Activated T-helper 2 cell treated with anti-CD3 and anti-CD28 coated beads, Interferon-gamma antibody, Interleukin-2, Interleukin-4, amounts not matched to agents 10 μg/mL and 5 μg/mL and 100 μg/mL, durations not matched to agents 14 hours and 24 hours and 36 hours (primary cell): ENCODE measurements at regions not wholly inside any gene's neighbourhood (a gene's known extent, or its start where the extent isn't known, plus 50 kb on each side); places are given as distances from the start of the nearest gene placed in this dataset.

ENCODE experiments used
- DNase-seq: peaks from one replicate; pipeline ENCODE4 v3.0.0; 2021; ENCODE audit warnings: low spot score
- H3K27ac Mint-ChIP-seq: one replicate; pipeline ENCODE4 v1.8.0; 2021; ENCODE audit warnings: mixed read lengths
- H3K27me3 Mint-ChIP-seq: one replicate; pipeline ENCODE4 v1.8.0; 2021; ENCODE audit warnings: low read depth, mixed read lengths
- H3K36me3 Mint-ChIP-seq: one replicate; pipeline ENCODE4 v1.8.0; 2021; ENCODE audit warnings: low read depth, mixed read lengths
- H3K4me1 Mint-ChIP-seq: one replicate; pipeline ENCODE4 v1.8.0; 2021; ENCODE audit warnings: low read depth, mixed read lengths
- H3K4me3 Mint-ChIP-seq: one replicate; pipeline ENCODE4 v1.8.0; 2021; ENCODE audit warnings: low read depth, mild to moderate bottlenecking, moderate library complexity, mixed read lengths
- H3K9me3 Mint-ChIP-seq: one replicate; pipeline ENCODE4 v1.8.0; 2021; ENCODE audit warnings: mixed read lengths
- intact Hi-C: fragments of 100-400 bp; cut with micrococcal nuclease; formaldehyde crosslinking; loops from one replicate; pipeline ENCODE4 v1.15.1; 2023

DNA sequence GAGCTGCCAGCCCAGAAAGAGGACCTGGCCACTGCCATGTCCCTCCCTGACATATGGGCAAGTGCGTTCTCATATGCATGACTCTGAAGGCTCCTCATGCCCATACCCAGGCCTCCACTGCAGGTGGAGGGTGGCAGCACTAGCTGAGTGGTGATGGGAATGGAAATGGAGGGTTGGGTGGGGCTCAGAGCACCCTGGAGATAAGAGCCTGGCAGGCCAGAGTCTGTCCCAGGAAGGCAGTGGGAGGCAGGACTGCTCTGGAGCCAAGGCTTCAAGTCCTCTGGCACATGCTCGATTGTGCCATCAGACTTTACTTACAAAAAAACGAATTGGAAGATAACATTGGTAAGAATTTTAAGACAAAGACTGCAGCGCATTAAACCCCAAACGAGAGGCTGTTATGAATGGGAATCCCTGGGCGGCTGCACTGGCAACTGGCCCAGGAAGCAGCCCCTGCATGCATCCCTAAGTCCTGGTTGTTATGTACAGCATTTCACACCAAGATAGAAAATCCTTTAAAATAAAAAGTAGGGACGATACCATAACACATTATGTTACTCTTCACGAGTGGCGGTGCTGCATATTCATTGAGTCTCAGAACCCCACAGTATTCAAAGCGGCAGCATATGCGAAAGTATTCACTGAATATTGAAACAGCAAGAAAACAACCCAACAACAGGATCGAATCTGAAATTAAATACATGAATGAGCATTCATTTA, 81.7 kb upstream of the FAM98A start:
- H3K9me3 Mint-ChIP-seq: peaks cover 7% of the 10 kb centered on the region
- no peaks in the 10 kb centered on the region for H3K36me3 Mint-ChIP-seq
- H3K4me1 Mint-ChIP-seq: no peaks in the 10 kb centered on the region
- H3K27me3 Mint-ChIP-seq: no peaks in the 10 kb centered on the region
- no peak for DNase-seq
- no peak overlapping the region for H3K27ac Mint-ChIP-seq
- no peak overlapping the region for H3K4me3 Mint-ChIP-seq
- intact Hi-C loops: no loop called here

DNA sequence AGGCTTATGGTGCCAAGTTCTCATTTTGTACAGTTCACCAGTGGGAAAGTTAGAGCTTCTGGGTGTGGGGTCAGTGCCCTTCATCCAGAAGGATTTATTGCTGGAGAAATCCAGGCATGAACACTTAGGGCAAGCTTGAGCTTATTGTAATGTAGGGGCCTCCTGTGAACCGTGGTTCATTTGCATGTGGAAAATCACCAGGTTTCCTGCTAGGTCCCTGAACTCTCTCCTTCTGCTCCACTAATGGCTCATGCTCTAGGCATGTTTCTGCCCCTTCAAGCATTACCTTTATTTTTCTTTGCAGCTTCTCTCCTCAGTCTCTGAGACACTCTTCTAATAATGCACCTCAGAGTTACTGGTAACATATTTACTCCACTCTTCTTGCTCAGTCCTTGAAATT, 79.3 kb upstream of the FAM98A start:
- no peaks in the 10 kb centered on the region for H3K9me3 Mint-ChIP-seq
- no peak overlapping the region for H3K4me3 Mint-ChIP-seq
- no peaks in the 10 kb centered on the region for H3K27me3 Mint-ChIP-seq
- intact Hi-C loops: no loop called here
- no peak overlapping the region for H3K27ac Mint-ChIP-seq
- H3K4me1 Mint-ChIP-seq: no peaks in the 10 kb centered on the region
- no peaks in the 10 kb centered on the region for H3K36me3 Mint-ChIP-seq
- DNase-seq: no peak

- intact Hi-C loops: no loop called here
- no peaks in the 10 kb centered on the region for H3K4me1 Mint-ChIP-seq
Measured at GRCh38 chr2:33673937-33674336, 74.8 kb upstream of the FAM98A start.

DNA sequence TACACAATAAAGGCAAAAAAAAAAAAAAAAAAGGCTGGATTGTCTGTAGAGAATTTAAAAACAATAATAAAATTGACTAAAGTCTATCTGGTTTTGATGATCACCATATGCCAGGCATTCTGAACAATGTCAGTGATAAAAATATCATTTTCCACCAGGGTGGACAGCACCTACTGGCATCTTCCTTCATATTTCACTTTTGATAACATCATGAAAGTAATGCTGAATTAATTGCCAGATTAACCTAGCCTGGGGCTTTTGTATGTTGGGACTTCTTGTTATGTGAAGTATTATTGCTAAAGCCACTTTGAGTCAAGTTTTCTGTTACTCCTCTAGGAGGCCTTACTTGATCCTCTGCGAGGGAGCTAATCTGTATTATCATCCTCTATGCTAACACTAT, 73.8 kb upstream of the FAM98A start:
- Mint-ChIP-seq H3K4me1 (no peaks in the 10 kb centered on the region), H3K27me3 (no peaks in the 10 kb centered on the region), H3K27ac (no peak overlapping the region), H3K36me3 (no peaks in the 10 kb centered on the region), H3K4me3 (no peak overlapping the region), H3K9me3 (no peaks in the 10 kb centered on the region)
- no peak for DNase-seq
- intact Hi-C loops: no loop called here

More at GRCh38 chr2:33673937-33674336, 74.8 kb upstream of the FAM98A start:
- H3K4me3 Mint-ChIP-seq: no peak overlapping the region
- no peak for DNase-seq
- H3K27ac Mint-ChIP-seq: no peak overlapping the region
- no peaks in the 10 kb centered on the region for H3K27me3 Mint-ChIP-seq
- no peaks in the 10 kb centered on the region for H3K9me3 Mint-ChIP-seq
- no peaks in the 10 kb centered on the region for H3K36me3 Mint-ChIP-seq

- H3K4me3 Mint-ChIP-seq: no peak overlapping the region
- H3K27ac Mint-ChIP-seq: no peak overlapping the region
- DNase-seq: no peak
- no peaks in the 10 kb centered on the region for H3K9me3 Mint-ChIP-seq
- no peaks in the 10 kb centered on the region for H3K27me3 Mint-ChIP-seq
- intact Hi-C loops: no loop called here
- no peaks in the 10 kb centered on the region for H3K4me1 Mint-ChIP-seq
- H3K36me3 Mint-ChIP-seq: no peaks in the 10 kb centered on the region
Measured at GRCh38 chr2:33672389-33672788, 73.3 kb upstream of the FAM98A start.

- no peak for DNase-seq
- H3K4me1 Mint-ChIP-seq: no peaks in the 10 kb centered on the region
- intact Hi-C loops: no loop called here
- no peak overlapping the region for H3K4me3 Mint-ChIP-seq
- H3K9me3 Mint-ChIP-seq: no peaks in the 10 kb centered on the region
- H3K27ac Mint-ChIP-seq: no peak overlapping the region
- no peaks in the 10 kb centered on the region for H3K36me3 Mint-ChIP-seq
- H3K27me3 Mint-ChIP-seq: no peaks in the 10 kb centered on the region
Measured at GRCh38 chr2:33671198-33671597, 72.1 kb upstream of the FAM98A start.

DNA sequence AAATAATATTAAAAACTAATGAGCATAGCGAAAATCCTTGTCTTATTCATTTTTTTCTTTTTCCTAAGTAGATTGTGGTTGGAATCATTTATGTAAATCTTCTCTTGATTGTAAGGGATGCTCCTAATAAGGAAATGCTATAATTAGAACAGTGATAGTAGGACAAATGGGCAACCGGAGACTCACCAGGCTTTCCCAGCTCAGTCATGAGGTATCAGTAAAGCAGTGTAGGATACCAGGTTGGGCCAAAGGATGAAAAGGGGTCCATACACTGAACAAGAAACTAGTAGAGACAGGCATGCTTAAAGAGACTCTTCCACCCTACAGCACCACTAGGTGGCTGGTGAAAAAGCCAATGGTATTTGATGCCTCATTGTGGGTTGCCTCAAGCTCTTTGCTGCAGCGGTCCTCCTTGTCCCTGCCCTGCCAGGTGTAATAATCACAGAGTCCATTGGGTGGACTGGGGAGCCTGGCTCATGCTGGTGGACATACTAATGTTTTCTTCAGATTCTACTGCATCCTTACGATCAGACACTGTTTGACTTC, 71.4 kb upstream of the FAM98A start:
- Mint-ChIP-seq H3K9me3 (no peaks in the 10 kb centered on the region), H3K27ac (no peak overlapping the region), H3K4me1 (no peaks in the 10 kb centered on the region), H3K4me3 (no peak overlapping the region), H3K36me3 (no peaks in the 10 kb centered on the region), H3K27me3 (no peaks in the 10 kb centered on the region)
- DNase-seq: no peak
- intact Hi-C loops: no loop called here

DNA sequence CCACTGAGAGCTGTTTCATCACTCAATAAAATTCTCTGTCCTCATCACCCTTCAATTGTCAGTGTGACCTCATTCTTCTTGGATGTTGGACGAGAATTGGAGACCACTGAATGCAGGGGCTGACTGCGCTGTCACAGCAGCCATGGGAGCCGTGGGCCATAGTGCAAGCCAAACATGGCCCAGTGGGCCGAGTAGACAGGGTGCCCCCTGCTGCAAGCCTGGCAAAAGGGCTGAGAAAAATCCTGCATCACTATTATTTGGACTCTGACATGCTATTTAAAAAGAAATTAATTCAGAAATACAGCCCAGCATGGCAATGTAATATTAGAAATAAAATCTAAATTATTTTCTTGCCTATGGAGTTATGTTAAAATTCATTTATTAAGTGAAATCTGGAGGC, 67.8 kb upstream of the FAM98A start:
- DNase-seq: no peak
- Mint-ChIP-seq H3K36me3 (no peaks in the 10 kb centered on the region), H3K27me3 (no peaks in the 10 kb centered on the region), H3K4me1 (no peaks in the 10 kb centered on the region), H3K27ac (no peak overlapping the region), H3K4me3 (no peak overlapping the region), H3K9me3 (peaks cover 16% of the 10 kb centered on the region)
- intact Hi-C loops: no loop called here

DNA sequence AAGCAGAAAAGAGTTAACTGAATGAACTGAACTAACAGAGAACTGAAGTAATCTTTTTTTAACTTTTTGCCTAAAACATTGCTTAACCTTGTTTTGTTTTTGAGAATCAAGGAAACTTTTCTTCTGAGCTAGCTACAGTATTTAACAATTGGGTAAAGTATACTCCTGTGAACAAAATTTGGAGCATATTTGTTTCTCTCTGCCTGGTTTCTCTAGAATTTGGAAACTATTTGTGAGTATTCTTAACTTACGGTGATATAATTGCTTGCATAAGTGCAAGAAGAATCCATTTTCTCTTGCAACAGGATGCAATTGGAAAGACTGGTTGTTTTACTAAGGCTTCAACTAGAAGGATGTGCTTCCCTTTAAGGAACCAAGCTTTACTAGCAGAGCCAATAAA, 65.9 kb upstream of the FAM98A start:
- Mint-ChIP-seq H3K9me3 (peaks cover 16% of the 10 kb centered on the region), H3K27ac (no peak overlapping the region), H3K4me1 (no peaks in the 10 kb centered on the region), H3K36me3 (no peaks in the 10 kb centered on the region), H3K27me3 (no peaks in the 10 kb centered on the region), H3K4me3 (no peak overlapping the region)
- intact Hi-C loops: no loop called here
- no peak for DNase-seq

DNA sequence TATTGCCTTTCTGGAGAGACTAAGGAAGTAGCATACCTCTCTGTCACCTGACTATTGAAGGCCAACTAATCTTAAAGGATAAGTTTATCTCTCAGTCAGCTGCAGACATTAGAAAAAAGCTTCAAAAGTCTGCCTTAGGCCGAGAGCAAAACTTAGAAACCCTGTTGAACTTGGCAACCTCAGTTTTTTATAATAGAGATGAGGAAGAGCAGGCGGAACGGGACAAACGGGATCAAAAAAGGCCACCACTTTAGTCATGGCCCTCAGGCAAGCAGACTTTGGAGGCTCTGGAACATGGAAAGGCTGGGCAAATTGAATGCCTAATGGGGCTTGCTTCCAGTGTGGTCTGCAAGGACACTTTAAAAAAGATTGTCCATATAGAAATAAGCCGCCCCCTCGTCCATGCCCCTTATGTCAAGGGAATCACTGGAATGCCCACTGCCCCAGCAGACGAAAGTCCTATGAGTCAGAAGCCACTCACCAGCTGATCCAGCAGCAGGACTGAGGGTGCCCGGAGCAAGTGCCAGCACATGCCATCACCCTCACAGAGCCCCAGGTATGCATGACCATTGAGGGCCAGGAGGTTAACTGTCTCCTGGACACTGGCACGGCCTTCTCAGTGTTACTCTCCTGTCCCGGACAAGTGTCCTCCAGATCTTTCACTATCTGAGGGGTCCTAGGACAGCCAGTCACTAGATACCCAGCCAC, 61.5 kb upstream of the FAM98A start:
- Mint-ChIP-seq H3K27ac (no peak overlapping the region), H3K4me3 (no peak overlapping the region)
- intact Hi-C loops: no loop called here

DNA sequence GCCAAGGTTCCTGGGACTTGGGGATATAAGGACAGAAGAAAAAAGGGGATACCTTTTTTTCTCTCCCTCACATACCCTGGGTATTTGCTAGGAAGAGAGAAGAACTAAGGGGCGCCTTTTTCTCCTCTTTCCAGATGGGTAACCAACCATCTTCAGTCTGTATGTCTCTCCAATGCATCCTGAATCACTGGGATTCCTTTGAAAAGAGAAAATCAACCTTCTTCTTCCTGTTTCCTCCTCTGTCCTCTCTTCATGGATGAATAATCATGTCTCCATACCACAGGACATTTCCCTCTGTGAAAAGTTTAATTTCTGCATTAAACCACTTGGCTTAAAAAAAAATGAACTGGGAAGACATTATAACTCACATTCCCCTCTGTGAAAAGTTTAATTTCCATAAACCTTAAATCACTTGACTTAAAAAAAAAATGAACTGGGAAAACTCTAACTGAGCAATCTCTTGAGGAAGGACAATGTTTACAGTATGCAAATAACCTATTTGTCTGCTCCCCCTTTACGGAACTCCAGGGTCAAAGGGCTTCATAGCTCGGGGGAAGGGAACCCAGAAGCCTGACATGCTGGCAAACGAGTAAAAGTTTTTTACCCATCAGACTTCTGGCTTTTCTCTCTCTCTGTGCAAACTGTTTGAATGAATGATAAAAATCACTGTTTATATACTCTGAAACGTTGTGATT, 56.7 kb upstream of the FAM98A start:
- H3K9me3 Mint-ChIP-seq: peaks cover 3% of the 10 kb centered on the region
- H3K27ac Mint-ChIP-seq: no peak overlapping the region
- H3K4me3 Mint-ChIP-seq: no peak overlapping the region
- no peaks in the 10 kb centered on the region for H3K27me3 Mint-ChIP-seq
- H3K4me1 Mint-ChIP-seq: no peaks in the 10 kb centered on the region
- no peak for DNase-seq
- intact Hi-C loops: no loop called here
- no peaks in the 10 kb centered on the region for H3K36me3 Mint-ChIP-seq

More for the DNA sequence above, 61.5 kb upstream of the FAM98A start:
- Mint-ChIP-seq H3K4me1 (no peaks in the 10 kb centered on the region), H3K27me3 (no peaks in the 10 kb centered on the region), H3K9me3 (peaks cover 19% of the 10 kb centered on the region), H3K36me3 (no peaks in the 10 kb centered on the region)
- DNase-seq: no peak

GRCh38 chr2:33652830-33653229, 53.7 kb upstream of the FAM98A start:
- Mint-ChIP-seq H3K27ac (no peak overlapping the region), H3K9me3 (peaks cover 3% of the 10 kb centered on the region), H3K4me3 (no peak overlapping the region), H3K36me3 (no peaks in the 10 kb centered on the region), H3K4me1 (no peaks in the 10 kb centered on the region), H3K27me3 (no peaks in the 10 kb centered on the region)
- intact Hi-C loops: no loop called here
- no peak for DNase-seq

GRCh38 chr2:33650171-33650570, 51.1 kb upstream of the FAM98A start:
- Mint-ChIP-seq H3K9me3 (no peaks in the 10 kb centered on the region), H3K4me3 (no peak overlapping the region), H3K27ac (no peak overlapping the region), H3K36me3 (no peaks in the 10 kb centered on the region), H3K4me1 (no peaks in the 10 kb centered on the region), H3K27me3 (no peaks in the 10 kb centered on the region)
- no peak for DNase-seq
- intact Hi-C loops: no loop called here
